ENCODE measurements at regions not wholly inside any gene's neighbourhood (a gene's known extent, or its start where the extent isn't known, plus 50 kb on each side); places are given as distances from the start of the nearest gene placed in this dataset.

DNA sequence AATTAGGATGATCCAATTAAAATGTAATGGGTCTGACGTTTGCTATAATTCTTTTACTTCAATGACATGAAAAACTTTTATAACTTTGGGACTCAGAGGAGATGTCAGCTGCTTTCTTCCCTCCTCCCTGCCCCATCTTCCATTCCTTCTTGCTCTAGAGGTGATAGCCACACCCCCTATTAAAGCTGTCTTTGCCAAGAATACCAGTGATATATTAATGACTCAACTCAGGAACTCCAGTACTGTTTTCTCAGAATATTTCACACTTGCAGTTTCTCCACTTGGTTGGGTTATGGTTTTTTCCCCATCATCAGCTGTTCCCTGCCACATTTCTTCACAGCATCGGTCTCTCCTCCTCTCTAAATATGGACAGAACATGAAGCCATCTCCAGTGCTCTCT lies 184.0 kb downstream of the KCNE4 start:
- TF ChIP-seq POLR2A (IDR thresholded peaks at IDR 0.05; ENCODE audit: low read depth) (no peak), CTCF (IDR thresholded peaks at IDR 0.05) (no peak), POLR2AphosphoS5 (IDR thresholded peaks at IDR 0.05) (no peak), EP300 (IDR thresholded peaks at IDR 0.05) (no peak)
